OCI-LY7 (cell line): ENCODE measurements at regions not wholly inside any gene's neighbourhood (a gene's known extent, or its start where the extent isn't known, plus 50 kb on each side); places are given as distances from the start of the nearest gene placed in this dataset.

ENCODE experiments used
- BruUV-seq: library from RNA; stranded (reverse); fragments of 400-500 nt; replicated peaks from 2 replicates; lab custom pipeline; 2021; lab: Mats Ljungman, UMichigan
- CTCF ChIA-PET: fragments of 300-600 bp; sonication (Branson Sonifier 250); formaldehyde crosslinking; loops from one replicate; lab custom pipeline; 2022; ENCODE audit warnings: antibody characterized with exemption; ENCODE audit not compliant: unreplicated experiment; lab: Charles Lee
- POLR2A ChIA-PET: fragments of 300-600 bp; sonication (Branson Sonifier 250); formaldehyde crosslinking; loops from one replicate; lab custom pipeline; 2022; ENCODE audit warnings: antibody characterized with exemption; lab: Charles Lee
- DNase-seq: peaks from one replicate; pipeline ENCODE4 v3.0.0-alpha.2; 2015; ENCODE audit warnings: low spot score
- H2AFZ ChIP-seq: fragments of 200-600 bp; sonication (generic), shearing (Covaris generic); 2 replicates; pipeline ENCODE4 v1.6.1; 2014; ENCODE audit warnings: mild to moderate bottlenecking, antibody characterized with exemption, low read length, moderate library complexity
- H3K27ac ChIP-seq: fragments of 200-600 bp; sonication (generic); 2 replicates; pipeline ENCODE4 v1.5.1; 2014; ENCODE audit warnings: mixed run types, low read depth, mild to moderate bottlenecking, moderate library complexity, low read length, inconsistent platforms; ENCODE audit not compliant: poor library complexity, severe bottlenecking
- H3K36me3 ChIP-seq: fragments of 200-600 bp; sonication (generic); 2 replicates; pipeline ENCODE4 v1.6.1; 2014; ENCODE audit warnings: mild to moderate bottlenecking, antibody characterized with exemption, low read length, moderate library complexity, mixed read lengths; ENCODE audit not compliant: insufficient read depth
- H3K4me1 ChIP-seq: fragments of 200-600 bp; sonication (generic); 2 replicates; pipeline ENCODE4 v1.5.1; 2014; ENCODE audit warnings: mild to moderate bottlenecking, low read length; ENCODE audit not compliant: insufficient read depth, poor library complexity, severe bottlenecking
- H3K4me2 ChIP-seq: fragments of 200-600 bp; sonication (generic); 2 replicates; pipeline ENCODE4 v1.6.1; 2014; ENCODE audit warnings: mild to moderate bottlenecking, low read length
- H3K4me3 ChIP-seq: fragments of 200-600 bp; sonication (generic); 2 replicates; pipeline ENCODE4 v1.5.1; 2014; ENCODE audit warnings: mild to moderate bottlenecking, low read depth, low read length; ENCODE audit not compliant: poor library complexity, severe bottlenecking
- H3K79me2 ChIP-seq: fragments of 200-600 bp; sonication (generic); 2 replicates; pipeline ENCODE4 v1.6.1; 2016; ENCODE audit warnings: low read depth, mild to moderate bottlenecking, low read length, moderate library complexity, mixed read lengths; ENCODE audit not compliant: insufficient read depth
- H3K9me2 ChIP-seq: fragments of 200-600 bp; sonication (generic); 2 replicates; pipeline ENCODE4 v1.6.1; 2016; ENCODE audit warnings: mild to moderate bottlenecking, low read length, mixed read lengths; ENCODE audit not compliant: insufficient read depth
- H3K9me3 ChIP-seq: fragments of 200-600 bp; sonication (generic); 2 replicates; pipeline ENCODE4 v1.6.1; 2014; ENCODE audit warnings: mild to moderate bottlenecking, mixed run types, low read length, mixed read lengths
- H4K20me1 ChIP-seq: fragments of 200-600 bp; sonication (generic); 2 replicates; pipeline ENCODE4 v1.6.1; 2014; ENCODE audit warnings: mild to moderate bottlenecking, antibody characterized with exemption, low read length, moderate library complexity, mixed read lengths; ENCODE audit not compliant: insufficient read depth
- EZH2phosphoT487 ChIP-seq: fragments of 200-600 bp; sonication (generic); IDR thresholded peaks from 2 replicates; pipeline ENCODE4 v1.6.1; 2018; ENCODE audit warnings: low read depth, borderline replicate concordance, mild to moderate bottlenecking, mixed run types, antibody characterized with exemption, low read length, moderate library complexity, mixed read lengths
- intact Hi-C: fragments of 100-400 bp; cut with micrococcal nuclease; formaldehyde crosslinking; loops from one replicate; pipeline ENCODE4 v1.10.0; 2022; ENCODE audit not compliant: unreplicated experiment
- TF ChIP-seq, protein P1 (sequence below): fragments of 200-600 bp; sonication (generic); conservative IDR thresholded peaks from 2 replicates; pipeline ENCODE4 v1.5.1; 2014; ENCODE audit warnings: mild to moderate bottlenecking, antibody characterized with exemption, low read length, moderate library complexity, mixed read lengths

- intact Hi-C loops = no loop called here
- Histone ChIP-seq H3K4me3 (no peak overlapping the region), H3K9me2 (no peaks in the 10 kb centered on the region), H3K79me2 (no peaks in the 10 kb centered on the region), H3K9me3 (no peaks in the 10 kb centered on the region), H4K20me1 (no peaks in the 10 kb centered on the region), H3K27ac (no peak overlapping the region), H3K4me1 (no peaks in the 10 kb centered on the region), H2AFZ (no peak overlapping the region), H3K4me2 (no peak overlapping the region), H3K36me3 (no peaks in the 10 kb centered on the region)
- CTCF ChIA-PET = no interaction called here
- POLR2A ChIA-PET = no interaction called here
- DNase-seq = no peak
- TF ChIP-seq, protein P1, sequence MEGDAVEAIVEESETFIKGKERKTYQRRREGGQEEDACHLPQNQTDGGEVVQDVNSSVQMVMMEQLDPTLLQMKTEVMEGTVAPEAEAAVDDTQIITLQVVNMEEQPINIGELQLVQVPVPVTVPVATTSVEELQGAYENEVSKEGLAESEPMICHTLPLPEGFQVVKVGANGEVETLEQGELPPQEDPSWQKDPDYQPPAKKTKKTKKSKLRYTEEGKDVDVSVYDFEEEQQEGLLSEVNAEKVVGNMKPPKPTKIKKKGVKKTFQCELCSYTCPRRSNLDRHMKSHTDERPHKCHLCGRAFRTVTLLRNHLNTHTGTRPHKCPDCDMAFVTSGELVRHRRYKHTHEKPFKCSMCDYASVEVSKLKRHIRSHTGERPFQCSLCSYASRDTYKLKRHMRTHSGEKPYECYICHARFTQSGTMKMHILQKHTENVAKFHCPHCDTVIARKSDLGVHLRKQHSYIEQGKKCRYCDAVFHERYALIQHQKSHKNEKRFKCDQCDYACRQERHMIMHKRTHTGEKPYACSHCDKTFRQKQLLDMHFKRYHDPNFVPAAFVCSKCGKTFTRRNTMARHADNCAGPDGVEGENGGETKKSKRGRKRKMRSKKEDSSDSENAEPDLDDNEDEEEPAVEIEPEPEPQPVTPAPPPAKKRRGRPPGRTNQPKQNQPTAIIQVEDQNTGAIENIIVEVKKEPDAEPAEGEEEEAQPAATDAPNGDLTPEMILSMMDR = no peak
- no peak for TF ChIP-seq EZH2phosphoT487
- BruUV-seq = no TSS peak
Measured at GRCh38 chr2:4501525-4501924, 798.1 kb downstream of the DCDC2C start.

DNA sequence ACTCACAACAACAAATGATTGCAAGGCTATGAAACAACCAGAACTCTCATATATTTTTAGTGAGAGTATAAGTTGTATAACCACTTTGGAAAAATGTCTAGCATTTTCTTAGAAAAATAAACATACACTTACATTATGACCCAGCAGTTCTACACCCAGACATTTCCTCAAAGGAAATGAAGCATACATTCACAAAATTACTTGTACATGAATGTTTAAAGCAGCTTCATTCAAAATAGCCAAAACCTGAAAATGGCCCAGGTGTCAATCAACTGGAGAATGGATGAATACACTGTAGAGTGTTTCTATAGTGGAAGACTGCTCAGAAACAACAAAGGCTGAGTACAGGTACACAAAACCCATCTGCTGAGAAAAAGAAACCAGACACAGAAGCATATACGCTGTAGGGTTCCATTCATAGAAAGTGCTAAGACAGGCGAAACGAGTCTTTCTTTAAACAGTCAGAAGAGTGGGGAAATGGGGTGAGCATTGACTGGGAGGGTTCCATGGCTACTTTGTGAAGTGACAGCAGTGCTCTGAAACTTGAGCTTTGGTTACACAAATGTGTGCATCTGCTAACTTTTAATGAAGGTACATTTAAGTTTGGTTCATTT is 799.0 kb downstream of the DCDC2C start:
- H3K9me2 ChIP-seq = no peaks in the 10 kb centered on the region
- H2AFZ ChIP-seq = no peak overlapping the region
- intact Hi-C loops = no loop called here
- no peak overlapping the region for H3K27ac ChIP-seq
- no peak for DNase-seq
- no peak overlapping the region for H3K4me3 ChIP-seq
- BruUV-seq = no TSS peak
- no peaks in the 10 kb centered on the region for H3K4me1 ChIP-seq
- TF ChIP-seq, protein P1 = no peak
- no peak for TF ChIP-seq EZH2phosphoT487
- H3K9me3 ChIP-seq = no peaks in the 10 kb centered on the region
- CTCF ChIA-PET = no interaction called here
- POLR2A ChIA-PET = no interaction called here
- H3K79me2 ChIP-seq = no peaks in the 10 kb centered on the region
- H4K20me1 ChIP-seq = no peaks in the 10 kb centered on the region
- H3K36me3 ChIP-seq = no peaks in the 10 kb centered on the region
- H3K4me2 ChIP-seq = no peak overlapping the region

DNA sequence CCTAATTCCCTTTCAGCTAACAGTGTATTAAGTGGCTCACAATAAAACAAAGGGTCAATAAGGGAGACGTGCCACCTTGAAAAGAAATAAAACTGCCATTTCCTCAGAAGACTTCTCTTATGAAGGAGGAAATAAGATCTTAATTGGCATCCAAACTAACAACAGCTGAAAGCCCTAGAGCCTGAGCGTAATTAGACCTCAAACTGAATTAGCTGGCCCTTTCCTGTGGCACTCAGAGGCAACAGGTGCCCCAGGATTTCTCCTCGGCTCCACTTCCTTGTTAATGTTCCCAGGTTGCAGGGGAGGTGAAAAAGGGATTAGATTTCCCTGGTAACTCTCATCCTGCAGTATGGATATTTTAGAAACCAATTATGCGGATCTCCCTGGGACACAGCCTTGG is 804.3 kb downstream of the DCDC2C start:
- ChIA-PET CTCF (no interaction called here), POLR2A (interaction anchor here (0.5 to 0.6 kb wide), 2 partner anchors 479 to 1994 kb away, joined by 3 read pairs; no protein-coding TSS in a partner anchor)
- Histone ChIP-seq H3K9me2 (no peaks in the 10 kb centered on the region), H3K4me3 (no peak overlapping the region), H4K20me1 (no peaks in the 10 kb centered on the region), H3K9me3 (no peaks in the 10 kb centered on the region), H2AFZ (no peak overlapping the region), H3K79me2 (no peaks in the 10 kb centered on the region), H3K36me3 (no peaks in the 10 kb centered on the region), H3K4me2 (no peak overlapping the region), H3K4me1 (no peaks in the 10 kb centered on the region), H3K27ac (no peak overlapping the region)
- no TSS peak for BruUV-seq
- TF ChIP-seq, protein P1 = no peak
- no peak for TF ChIP-seq EZH2phosphoT487
- intact Hi-C loops = no loop called here
- no peak for DNase-seq
